ENCODE measurements at regions not wholly inside any gene's neighbourhood (a gene's known extent, or its start where the extent isn't known, plus 50 kb on each side); places are given as distances from the start of the nearest gene placed in this dataset.

- TF ChIP-seq CTCF (IDR thresholded peaks at IDR 0.05) (no peak), ELF4 (CRISPR knock-in tag; IDR thresholded peaks at IDR 0.05; ENCODE audit: low read depth) (no peak), IRF2 (CRISPR knock-in tag; IDR thresholded peaks at IDR 0.05; ENCODE audit: borderline replicate concordance, low read depth) (no peak)
- TF ChIP-seq, protein P1, sequence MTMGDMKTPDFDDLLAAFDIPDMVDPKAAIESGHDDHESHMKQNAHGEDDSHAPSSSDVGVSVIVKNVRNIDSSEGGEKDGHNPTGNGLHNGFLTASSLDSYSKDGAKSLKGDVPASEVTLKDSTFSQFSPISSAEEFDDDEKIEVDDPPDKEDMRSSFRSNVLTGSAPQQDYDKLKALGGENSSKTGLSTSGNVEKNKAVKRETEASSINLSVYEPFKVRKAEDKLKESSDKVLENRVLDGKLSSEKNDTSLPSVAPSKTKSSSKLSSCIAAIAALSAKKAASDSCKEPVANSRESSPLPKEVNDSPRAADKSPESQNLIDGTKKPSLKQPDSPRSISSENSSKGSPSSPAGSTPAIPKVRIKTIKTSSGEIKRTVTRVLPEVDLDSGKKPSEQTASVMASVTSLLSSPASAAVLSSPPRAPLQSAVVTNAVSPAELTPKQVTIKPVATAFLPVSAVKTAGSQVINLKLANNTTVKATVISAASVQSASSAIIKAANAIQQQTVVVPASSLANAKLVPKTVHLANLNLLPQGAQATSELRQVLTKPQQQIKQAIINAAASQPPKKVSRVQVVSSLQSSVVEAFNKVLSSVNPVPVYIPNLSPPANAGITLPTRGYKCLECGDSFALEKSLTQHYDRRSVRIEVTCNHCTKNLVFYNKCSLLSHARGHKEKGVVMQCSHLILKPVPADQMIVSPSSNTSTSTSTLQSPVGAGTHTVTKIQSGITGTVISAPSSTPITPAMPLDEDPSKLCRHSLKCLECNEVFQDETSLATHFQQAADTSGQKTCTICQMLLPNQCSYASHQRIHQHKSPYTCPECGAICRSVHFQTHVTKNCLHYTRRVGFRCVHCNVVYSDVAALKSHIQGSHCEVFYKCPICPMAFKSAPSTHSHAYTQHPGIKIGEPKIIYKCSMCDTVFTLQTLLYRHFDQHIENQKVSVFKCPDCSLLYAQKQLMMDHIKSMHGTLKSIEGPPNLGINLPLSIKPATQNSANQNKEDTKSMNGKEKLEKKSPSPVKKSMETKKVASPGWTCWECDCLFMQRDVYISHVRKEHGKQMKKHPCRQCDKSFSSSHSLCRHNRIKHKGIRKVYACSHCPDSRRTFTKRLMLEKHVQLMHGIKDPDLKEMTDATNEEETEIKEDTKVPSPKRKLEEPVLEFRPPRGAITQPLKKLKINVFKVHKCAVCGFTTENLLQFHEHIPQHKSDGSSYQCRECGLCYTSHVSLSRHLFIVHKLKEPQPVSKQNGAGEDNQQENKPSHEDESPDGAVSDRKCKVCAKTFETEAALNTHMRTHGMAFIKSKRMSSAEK (CRISPR knock-in tag; IDR thresholded peaks at IDR 0.05; ENCODE audit: borderline replicate concordance) = no peak
Measured at GRCh38 chr7:56493196-56493595, 377.0 kb upstream of the NUPR2 start.

Data from WTC11 (cell line).